ENCODE measurements at regions not wholly inside any gene's neighbourhood (a gene's known extent, or its start where the extent isn't known, plus 50 kb on each side); places are given as distances from the start of the nearest gene placed in this dataset.

- TF ChIP-seq POLR2A (IDR thresholded peaks at IDR 0.05), result no peak
- TF ChIP-seq, protein P1, sequence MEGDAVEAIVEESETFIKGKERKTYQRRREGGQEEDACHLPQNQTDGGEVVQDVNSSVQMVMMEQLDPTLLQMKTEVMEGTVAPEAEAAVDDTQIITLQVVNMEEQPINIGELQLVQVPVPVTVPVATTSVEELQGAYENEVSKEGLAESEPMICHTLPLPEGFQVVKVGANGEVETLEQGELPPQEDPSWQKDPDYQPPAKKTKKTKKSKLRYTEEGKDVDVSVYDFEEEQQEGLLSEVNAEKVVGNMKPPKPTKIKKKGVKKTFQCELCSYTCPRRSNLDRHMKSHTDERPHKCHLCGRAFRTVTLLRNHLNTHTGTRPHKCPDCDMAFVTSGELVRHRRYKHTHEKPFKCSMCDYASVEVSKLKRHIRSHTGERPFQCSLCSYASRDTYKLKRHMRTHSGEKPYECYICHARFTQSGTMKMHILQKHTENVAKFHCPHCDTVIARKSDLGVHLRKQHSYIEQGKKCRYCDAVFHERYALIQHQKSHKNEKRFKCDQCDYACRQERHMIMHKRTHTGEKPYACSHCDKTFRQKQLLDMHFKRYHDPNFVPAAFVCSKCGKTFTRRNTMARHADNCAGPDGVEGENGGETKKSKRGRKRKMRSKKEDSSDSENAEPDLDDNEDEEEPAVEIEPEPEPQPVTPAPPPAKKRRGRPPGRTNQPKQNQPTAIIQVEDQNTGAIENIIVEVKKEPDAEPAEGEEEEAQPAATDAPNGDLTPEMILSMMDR (IDR thresholded peaks at IDR 0.05), result no peak
- TF ChIP-seq POLR2AphosphoS5 (IDR thresholded peaks at IDR 0.05), result no peak
Observed at GRCh38 chr7:156158693-156159092, 346.4 kb upstream of the SHH start.

Data from breast epithelium (tissue), 3 donors.